ENCODE measurements at regions not wholly inside any gene's neighbourhood (a gene's known extent, or its start where the extent isn't known, plus 50 kb on each side); places are given as distances from the start of the nearest gene placed in this dataset.

GRCh38 chr9:27799326-27799725, 226.0 kb upstream of the C9orf72 start:
- TF ChIP-seq CTCF (IDR thresholded peaks at IDR 0.05): no peak
- intact Hi-C loops (cut with DNase I): no loop called here
- no peak overlapping the region for H3K4me3 ChIP-seq
- H3K9me3 ChIP-seq: no peaks in the 10 kb centered on the region
- no peak for DNase-seq
- H3K4me1 ChIP-seq: no peaks in the 10 kb centered on the region
- H3K27me3 ChIP-seq: no peaks in the 10 kb centered on the region
- no peaks in the 10 kb centered on the region for H3K36me3 ChIP-seq
- no peak overlapping the region for H3K27ac ChIP-seq
- no peak for ATAC-seq

GRCh38 chr9:27800159-27800558, 226.9 kb upstream of the C9orf72 start:
- DNase-seq: no peak
- H3K9me3 ChIP-seq: no peaks in the 10 kb centered on the region
- H3K4me3 ChIP-seq: no peak overlapping the region
- no peak for ATAC-seq
- intact Hi-C loops (cut with DNase I): no loop called here
- no peaks in the 10 kb centered on the region for H3K4me1 ChIP-seq
- H3K27ac ChIP-seq: no peak overlapping the region
- H3K36me3 ChIP-seq: no peaks in the 10 kb centered on the region
- H3K27me3 ChIP-seq: no peaks in the 10 kb centered on the region
- no peak for TF ChIP-seq CTCF (IDR thresholded peaks at IDR 0.05)

GRCh38 chr9:27800692-27801370, 227.6 kb upstream of the C9orf72 start:
- no peak for TF ChIP-seq CTCF (IDR thresholded peaks at IDR 0.05)
- H3K27me3 ChIP-seq: no peaks in the 10 kb centered on the region
- no peak for ATAC-seq
- no peak overlapping the region for H3K4me3 ChIP-seq
- H3K27ac ChIP-seq: no peak overlapping the region
- no peak for DNase-seq
- H3K9me3 ChIP-seq: no peaks in the 10 kb centered on the region
- intact Hi-C loops (cut with DNase I): no loop called here
- H3K4me1 ChIP-seq: no peaks in the 10 kb centered on the region
- H3K36me3 ChIP-seq: no peaks in the 10 kb centered on the region

GRCh38 chr9:27801545-27801944, 228.3 kb upstream of the C9orf72 start:
- no peaks in the 10 kb centered on the region for H3K4me1 ChIP-seq
- DNase-seq (no peak), ATAC-seq (no peak)
- no peak for TF ChIP-seq CTCF (IDR thresholded peaks at IDR 0.05)
- H3K9me3 ChIP-seq: no peaks in the 10 kb centered on the region
- no peaks in the 10 kb centered on the region for H3K36me3 ChIP-seq
- H3K4me3 ChIP-seq: no peak overlapping the region
- intact Hi-C loops (cut with DNase I): no loop called here
- H3K27me3 ChIP-seq: no peaks in the 10 kb centered on the region
- no peak overlapping the region for H3K27ac ChIP-seq

GRCh38 chr9:27802418-27802817, 229.1 kb upstream of the C9orf72 start:
- intact Hi-C loops (cut with DNase I): no loop called here
- Histone ChIP-seq H3K36me3 (no peaks in the 10 kb centered on the region), H3K9me3 (no peaks in the 10 kb centered on the region), H3K27me3 (no peaks in the 10 kb centered on the region), H3K27ac (no peak overlapping the region), H3K4me3 (no peak overlapping the region), H3K4me1 (no peaks in the 10 kb centered on the region)
- ATAC-seq (no peak), DNase-seq (no peak)
- TF ChIP-seq CTCF (IDR thresholded peaks at IDR 0.05): no peak

- H3K4me1 ChIP-seq: no peaks in the 10 kb centered on the region
- ATAC-seq: no peak
These were observed 235.6 kb upstream of the C9orf72 start for GRCh38 chr9:27808864-27809263.

More at GRCh38 chr9:27808864-27809263, 235.6 kb upstream of the C9orf72 start:
- no peaks in the 10 kb centered on the region for H3K27me3 ChIP-seq
- DNase-seq: no peak
- no peak for TF ChIP-seq CTCF (IDR thresholded peaks at IDR 0.05)
- no peak overlapping the region for H3K4me3 ChIP-seq
- no peaks in the 10 kb centered on the region for H3K36me3 ChIP-seq
- H3K9me3 ChIP-seq: no peaks in the 10 kb centered on the region
- intact Hi-C loops (cut with DNase I): no loop called here
- H3K27ac ChIP-seq: no peak overlapping the region
